Activated T-cell treated with anti-CD3 and anti-CD28 coated beads, Interleukin-2, amount 50 U/mL, for 72 hours (primary cell): ENCODE measurements at regions not wholly inside any gene's neighbourhood (a gene's known extent, or its start where the extent isn't known, plus 50 kb on each side); places are given as distances from the start of the nearest gene placed in this dataset.
A peak's percentile ranks its signal among the peaks of the same experiment; 100 is the strongest.
"Not testable (repeated sequence)": the region's sequence is repeated elsewhere in the genome, so short reads cannot be mapped to it uniquely, and the experiment has no call there.

ENCODE experiments used
- ATAC-seq, 2 donors: fragments of 150-1000 bp; cut with Tn5 transposase; replicated peaks in 1 of 2; 2 replicates each; pipeline ENCODE4 v1.10.0; 2021; ENCODE audit warnings: moderate library complexity in 2 of 2, mild to moderate bottlenecking in 1 of 2
- DNase-seq, 2 donors: peaks; one replicate each; pipeline ENCODE4 v3.0.0; 2021 to 2022; ENCODE audit warnings: mixed read lengths in 1 of 2
- H3K27ac Mint-ChIP-seq: one replicate; pipeline ENCODE4 v1.8.0; 2022; ENCODE audit warnings: mild to moderate bottlenecking, moderate library complexity, mixed read lengths
- H3K27me3 Mint-ChIP-seq: one replicate; pipeline ENCODE4 v1.8.0; 2022; ENCODE audit warnings: low read depth, mixed read lengths
- H3K36me3 Mint-ChIP-seq, 2 donors: one replicate each; pipeline ENCODE4 v1.8.0; 2022; ENCODE audit warnings: mixed read lengths in 2 of 2, mild to moderate bottlenecking in 1 of 2; ENCODE audit not compliant: insufficient read depth in 2 of 2
- H3K4me1 Mint-ChIP-seq: one replicate; pipeline ENCODE4 v1.8.0; 2022; ENCODE audit warnings: low read depth, mixed read lengths
- H3K4me3 Mint-ChIP-seq, 2 donors: one replicate each; pipeline ENCODE4 v1.8.0; 2022; ENCODE audit warnings: mild to moderate bottlenecking in 2 of 2, mixed read lengths in 2 of 2, moderate library complexity in 2 of 2
- H3K9me3 Mint-ChIP-seq, 2 donors: one replicate each; pipeline ENCODE4 v1.8.0; 2022; ENCODE audit warnings: mixed read lengths in 2 of 2

DNA sequence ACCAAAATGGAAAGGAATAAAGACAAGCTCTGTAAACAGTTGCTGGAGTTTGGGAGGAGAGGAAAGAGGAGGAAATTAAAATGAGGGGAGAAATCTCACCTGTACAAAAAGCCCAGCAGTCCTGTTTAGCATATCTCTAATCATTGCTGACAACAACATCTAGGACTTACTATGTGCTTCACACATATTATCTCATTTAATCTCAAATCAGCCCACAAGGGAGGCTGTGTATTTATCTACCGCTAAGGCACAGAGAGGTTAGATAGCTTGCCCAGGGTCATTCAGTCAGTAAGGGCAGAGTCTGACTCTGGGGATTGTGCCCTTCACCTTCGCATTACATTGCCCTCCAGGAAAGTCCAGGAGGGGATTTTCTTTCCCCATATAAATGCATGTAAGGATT is 233.3 kb downstream of the DLEU7 start:
- H3K4me1 Mint-ChIP-seq: peaks cover 17% of the 10 kb centered on the region
- H3K9me3 Mint-ChIP-seq: no peaks in the 10 kb centered on the region
- H3K36me3 Mint-ChIP-seq: no peaks in the 10 kb centered on the region
- DNase-seq (no peak), ATAC-seq (no peak)
- H3K27ac Mint-ChIP-seq: no peak overlapping the region
- H3K27me3 Mint-ChIP-seq: peaks cover 26% of the 10 kb centered on the region
- H3K4me3 Mint-ChIP-seq: no peak overlapping the region

DNA sequence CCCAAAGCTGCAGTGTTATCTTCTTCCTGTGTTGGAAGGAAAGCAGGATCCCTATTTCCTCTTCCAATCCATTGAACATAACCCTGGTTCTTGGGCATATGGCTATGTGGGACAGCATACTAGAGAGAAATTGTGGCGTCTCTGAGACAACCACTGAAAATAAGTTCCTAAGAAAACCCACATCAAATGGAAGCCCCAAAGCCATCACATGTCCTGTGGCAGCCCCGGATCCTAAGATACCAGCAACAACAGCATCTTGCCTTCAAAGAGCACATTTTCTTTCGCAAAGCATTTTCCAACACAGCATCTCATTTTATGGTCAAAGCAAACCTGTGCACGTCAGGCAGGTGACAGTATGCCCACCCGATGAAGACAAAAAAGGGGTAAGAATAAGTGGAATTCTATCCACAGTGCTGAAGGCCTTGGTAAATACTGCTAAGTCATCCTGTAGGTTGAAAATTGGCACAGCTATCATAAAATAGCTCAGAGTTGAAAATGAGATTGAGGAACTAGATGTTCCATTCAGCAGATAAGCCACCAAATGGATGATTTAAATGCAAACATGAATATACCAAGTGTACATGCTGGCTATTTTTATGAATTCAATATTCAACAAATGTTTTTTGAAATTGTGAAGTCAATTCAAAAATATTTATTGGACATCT is 232.2 kb downstream of the DLEU7 start:
- Mint-ChIP-seq H3K27ac (no peak overlapping the region), H3K27me3 (peaks cover 26% of the 10 kb centered on the region), H3K4me1 (peaks cover 17% of the 10 kb centered on the region), H3K4me3 (no peak overlapping the region), H3K36me3 (no peaks in the 10 kb centered on the region), H3K9me3 (no peaks in the 10 kb centered on the region)
- DNase-seq (peak in 1 of 2 donors; percentile 16), ATAC-seq (peak in 1 of 2 donors; percentile 64)

DNA sequence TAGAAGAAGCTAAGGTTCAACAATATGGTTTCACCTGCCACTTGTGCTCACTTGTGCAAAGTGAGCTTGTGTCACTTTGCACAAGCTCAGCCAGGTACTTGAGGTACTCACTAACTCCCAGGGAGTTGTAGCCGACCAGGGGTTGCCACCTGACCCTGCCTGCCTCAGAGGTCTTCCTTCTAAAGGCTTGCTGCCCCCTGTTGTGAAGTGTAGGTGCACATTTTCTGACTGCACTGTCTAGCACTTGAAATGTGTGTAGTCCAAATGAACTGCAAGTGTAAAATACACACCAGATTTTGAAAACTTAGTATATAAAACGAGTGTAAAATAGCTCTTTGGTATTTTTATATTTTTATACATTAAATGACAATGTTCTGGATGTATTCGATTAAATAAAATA is 230.8 kb downstream of the DLEU7 start:
- no peak for ATAC-seq
- H3K4me3 Mint-ChIP-seq: no peak overlapping the region
- no peak overlapping the region for H3K27ac Mint-ChIP-seq
- no peak for DNase-seq
- peaks cover 26% of the 10 kb centered on the region for H3K27me3 Mint-ChIP-seq
- H3K9me3 Mint-ChIP-seq: no peaks in the 10 kb centered on the region
- H3K36me3 Mint-ChIP-seq: no peaks in the 10 kb centered on the region
- peaks cover 26% of the 10 kb centered on the region for H3K4me1 Mint-ChIP-seq

GRCh38 chr13:50613356-50613831 is 230.1 kb downstream of the DLEU7 start:
- H3K4me3 Mint-ChIP-seq: no peak overlapping the region
- peaks cover 25% of the 10 kb centered on the region for H3K27me3 Mint-ChIP-seq
- H3K36me3 Mint-ChIP-seq: no peaks in the 10 kb centered on the region
- peaks cover 26% of the 10 kb centered on the region for H3K4me1 Mint-ChIP-seq
- H3K9me3 Mint-ChIP-seq: no peaks in the 10 kb centered on the region
- no peak for ATAC-seq
- H3K27ac Mint-ChIP-seq: no peak overlapping the region
- no peak for DNase-seq

DNA sequence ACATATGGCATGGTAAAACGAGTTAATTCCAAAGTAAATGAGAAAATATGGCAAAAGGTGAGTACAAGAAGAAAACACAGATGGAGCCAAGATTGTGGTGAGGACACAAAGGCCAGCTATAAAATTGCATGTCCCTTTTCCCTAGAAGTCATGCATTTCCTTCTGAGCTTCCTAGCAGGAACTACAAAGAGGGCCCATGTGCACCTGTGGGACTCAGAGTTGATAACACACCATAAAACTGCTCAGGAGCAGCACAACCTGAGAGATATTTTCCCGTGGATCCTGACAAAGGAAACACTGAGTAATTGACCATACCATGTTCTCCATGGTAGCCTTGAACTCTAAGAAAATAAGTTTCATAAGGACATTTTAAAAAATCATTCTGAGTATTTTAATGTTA is 228.3 kb downstream of the DLEU7 start:
- Mint-ChIP-seq H3K9me3 (no peaks in the 10 kb centered on the region), H3K27ac (no peak overlapping the region), H3K4me3 (no peak overlapping the region), H3K4me1 (peaks cover 26% of the 10 kb centered on the region), H3K36me3 (no peaks in the 10 kb centered on the region), H3K27me3 (peaks cover 7% of the 10 kb centered on the region)
- DNase-seq (no peak), ATAC-seq (no peak)

- peaks cover 5% of the 10 kb centered on the region for H3K27me3 Mint-ChIP-seq
- ATAC-seq (no peak), DNase-seq (no peak)
- H3K9me3 Mint-ChIP-seq: no peaks in the 10 kb centered on the region
- H3K4me1 Mint-ChIP-seq: peaks cover 21% of the 10 kb centered on the region
- no peak overlapping the region for H3K27ac Mint-ChIP-seq
- no peaks in the 10 kb centered on the region for H3K36me3 Mint-ChIP-seq
- H3K4me3 Mint-ChIP-seq: no peak overlapping the region
Measured at GRCh38 chr13:50616101-50616500, 227.4 kb downstream of the DLEU7 start.

DNA sequence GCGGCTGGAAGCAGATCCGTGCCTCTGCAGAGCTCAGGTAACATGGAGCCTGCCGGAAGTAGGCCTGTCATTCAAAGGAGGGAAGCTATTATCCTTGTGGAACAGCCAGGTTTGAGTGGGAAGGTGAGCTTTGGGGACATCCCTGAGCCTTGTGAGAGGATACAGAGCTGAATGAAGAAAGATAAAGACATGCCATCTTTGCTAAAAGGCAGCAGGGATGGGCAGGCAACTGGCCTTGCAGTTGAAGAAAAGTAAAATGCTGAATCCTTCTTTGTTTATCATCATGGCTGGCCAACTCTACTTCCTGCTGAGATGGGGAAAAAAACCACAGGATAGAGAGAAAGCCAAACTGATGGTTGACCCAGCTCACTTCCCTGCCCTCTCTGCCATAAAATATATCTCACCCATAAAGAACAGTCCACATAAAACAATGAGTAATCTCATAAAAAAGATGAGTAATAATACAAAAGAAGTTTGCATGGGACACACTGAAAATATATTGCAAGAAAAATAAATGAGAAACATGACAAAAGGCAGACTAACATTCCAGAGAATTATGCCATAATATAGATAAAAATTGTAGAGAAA is 226.3 kb downstream of the DLEU7 start:
- Mint-ChIP-seq H3K27ac (no peak overlapping the region), H3K36me3 (no peaks in the 10 kb centered on the region), H3K4me3 (no peak overlapping the region), H3K27me3 (peaks cover 7% of the 10 kb centered on the region), H3K4me1 (peaks cover 10% of the 10 kb centered on the region), H3K9me3 (no peaks in the 10 kb centered on the region)
- no peak for ATAC-seq
- DNase-seq: no peak

GRCh38 chr13:50618206-50618605 is 225.3 kb downstream of the DLEU7 start:
- Mint-ChIP-seq H3K9me3 (no peaks in the 10 kb centered on the region), H3K27ac (no peak overlapping the region), H3K36me3 (no peaks in the 10 kb centered on the region), H3K27me3 (peaks cover 8% of the 10 kb centered on the region), H3K4me1 (peaks cover 9% of the 10 kb centered on the region), H3K4me3 (no peak overlapping the region)
- DNase-seq (no peak), ATAC-seq (no peak)

DNA sequence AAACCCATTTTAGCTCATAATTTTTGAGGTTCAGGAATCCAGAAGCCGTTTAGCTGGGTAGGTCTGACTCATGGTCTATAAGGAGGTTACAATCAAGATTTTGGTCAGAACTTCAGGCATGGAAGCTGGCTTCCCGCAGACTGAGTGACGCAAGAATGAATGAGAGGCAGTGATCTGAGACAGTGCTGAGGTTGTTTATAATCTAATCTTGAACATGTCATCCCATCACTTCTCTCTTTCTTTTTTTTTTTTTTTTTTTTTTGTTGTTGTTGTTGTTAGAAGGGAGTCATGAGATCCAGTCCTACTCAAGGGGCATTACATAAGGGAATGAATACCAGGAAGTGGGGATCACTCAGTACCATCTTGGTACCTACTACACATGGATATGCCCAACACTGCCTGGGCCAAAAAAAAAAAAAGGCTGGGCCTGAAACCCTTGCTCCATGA is 217.4 kb downstream of the DLEU7 start:
- ATAC-seq: no peak
- Mint-ChIP-seq H3K27ac (no peak overlapping the region), H3K4me1 (no peaks in the 10 kb centered on the region), H3K36me3 (no peaks in the 10 kb centered on the region), H3K9me3 (peaks cover 0 to 3% of the 10 kb centered on the region in 2 donors), H3K27me3 (peaks cover 8% of the 10 kb centered on the region), H3K4me3 (no peak overlapping the region)
- no peak for DNase-seq

- H3K9me3 Mint-ChIP-seq: peaks cover 0 to 3% of the 10 kb centered on the region in 2 donors
- no peak overlapping the region for H3K27ac Mint-ChIP-seq
- H3K4me3 Mint-ChIP-seq: no peak overlapping the region
- ATAC-seq (no peak), DNase-seq (no peak)
- H3K36me3 Mint-ChIP-seq: no peaks in the 10 kb centered on the region
- peaks cover 4% of the 10 kb centered on the region for H3K27me3 Mint-ChIP-seq
- no peaks in the 10 kb centered on the region for H3K4me1 Mint-ChIP-seq
Measured at GRCh38 chr13:50627111-50627510, 216.4 kb downstream of the DLEU7 start.

DNA sequence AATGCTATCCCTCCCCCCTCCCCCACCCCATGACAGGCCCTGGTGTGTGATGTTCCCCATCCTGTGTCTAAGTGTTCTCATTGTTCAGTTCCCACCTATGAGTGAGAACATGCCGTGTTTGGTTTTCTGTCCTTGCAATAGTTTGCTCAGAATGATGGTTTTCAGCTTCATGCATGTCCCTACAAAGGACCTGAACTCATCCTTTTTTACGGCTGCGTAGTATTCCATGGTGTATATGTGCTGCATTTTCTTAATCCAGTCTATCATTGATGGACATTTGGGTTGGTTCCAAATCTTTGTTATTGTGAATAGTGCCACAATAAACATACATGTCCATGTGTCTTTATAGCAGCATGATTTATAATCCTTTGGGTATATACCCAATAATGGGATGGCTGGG is 215.0 kb downstream of the DLEU7 start:
- not testable (repeated sequence) for H3K36me3 Mint-ChIP-seq, H3K4me3 Mint-ChIP-seq, H3K4me1 Mint-ChIP-seq, H3K27me3 Mint-ChIP-seq, H3K9me3 Mint-ChIP-seq, H3K27ac Mint-ChIP-seq, DNase-seq, ATAC-seq

- no peak overlapping the region for H3K4me3 Mint-ChIP-seq
- H3K27me3 Mint-ChIP-seq: no peaks in the 10 kb centered on the region
- DNase-seq: no peak
- H3K9me3 Mint-ChIP-seq: peaks cover 0 to 3% of the 10 kb centered on the region in 2 donors
- no peaks in the 10 kb centered on the region for H3K36me3 Mint-ChIP-seq
- no peak overlapping the region for H3K27ac Mint-ChIP-seq
- ATAC-seq: no peak
- H3K4me1 Mint-ChIP-seq: no peaks in the 10 kb centered on the region
Measured at GRCh38 chr13:50629497-50629896, 214.0 kb downstream of the DLEU7 start.

DNA sequence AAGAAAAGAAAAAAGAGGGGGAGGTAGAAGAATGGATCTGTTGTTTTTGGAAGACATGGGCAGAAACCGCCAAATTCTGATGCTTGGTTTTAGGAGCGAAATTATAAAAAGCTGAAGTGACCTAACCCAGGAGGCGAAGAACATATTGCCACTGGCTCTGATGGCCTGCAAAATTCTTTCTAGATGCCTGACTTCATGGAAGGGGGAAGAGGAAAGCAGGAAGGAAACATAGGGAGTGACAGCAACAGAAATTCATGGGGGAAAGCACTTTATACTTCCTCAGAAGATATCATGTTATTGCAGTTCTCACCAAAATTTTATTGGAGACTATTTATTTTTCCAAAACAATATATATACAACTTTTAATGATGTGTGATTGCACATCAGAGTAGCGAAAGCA is 213.5 kb downstream of the DLEU7 start:
- Mint-ChIP-seq H3K36me3 (no peaks in the 10 kb centered on the region), H3K27ac (no peak overlapping the region), H3K9me3 (peaks cover 0 to 3% of the 10 kb centered on the region in 2 donors), H3K27me3 (no peaks in the 10 kb centered on the region), H3K4me1 (no peaks in the 10 kb centered on the region), H3K4me3 (no peak overlapping the region)
- ATAC-seq (no peak), DNase-seq (no peak)

DNA sequence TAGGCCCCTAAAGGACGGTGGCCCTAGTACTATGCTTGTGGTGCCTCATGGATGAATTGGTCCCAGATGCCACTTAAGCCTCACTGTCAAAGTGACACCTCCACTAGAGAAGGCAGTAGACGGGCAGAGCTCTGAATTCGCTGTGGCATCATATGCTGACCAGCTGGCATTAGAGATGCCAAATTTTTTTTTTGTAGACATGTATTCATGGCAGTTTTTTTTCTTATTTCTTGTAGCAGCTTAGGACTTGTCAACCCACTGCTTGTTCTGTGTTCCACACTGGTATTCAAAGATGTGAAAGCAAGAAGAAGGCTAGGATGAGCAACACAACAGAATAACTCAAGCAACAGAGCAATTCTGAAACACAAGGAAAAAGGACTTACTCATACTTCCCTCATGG is 212.5 kb downstream of the DLEU7 start:
- ATAC-seq: no peak
- Mint-ChIP-seq H3K27me3 (no peaks in the 10 kb centered on the region), H3K27ac (no peak overlapping the region), H3K9me3 (peaks cover 0 to 3% of the 10 kb centered on the region in 2 donors), H3K4me1 (peaks cover 7% of the 10 kb centered on the region), H3K36me3 (no peaks in the 10 kb centered on the region), H3K4me3 (no peak overlapping the region)
- DNase-seq: no peak
